Endodermal cell (in vitro differentiated cells): ENCODE measurements at regions not wholly inside any gene's neighbourhood (a gene's known extent, or its start where the extent isn't known, plus 50 kb on each side); places are given as distances from the start of the nearest gene placed in this dataset.

Experiments used
- DNase-seq: peaks from one replicate; pipeline ENCODE4 v3.0.0-alpha.2; 2017
- H3K27ac ChIP-seq: 2 replicates; pipeline ENCODE4 v1.5.1; 2013; ENCODE audit warnings: mild to moderate bottlenecking, low read depth, low read length, moderate library complexity
- H3K27me3 ChIP-seq: 2 replicates; pipeline ENCODE4 v1.6.1; 2013; ENCODE audit warnings: mild to moderate bottlenecking, low read length, moderate library complexity; ENCODE audit not compliant: insufficient read depth, control insufficient read depth, poor library complexity, severe bottlenecking
- H3K36me3 ChIP-seq: 2 replicates; pipeline ENCODE4 v1.7.0; 2013; ENCODE audit warnings: mild to moderate bottlenecking, low read length, moderate library complexity; ENCODE audit not compliant: control insufficient read depth, insufficient read depth
- H3K4me1 ChIP-seq: one replicate; pipeline ENCODE4 v1.7.0; 2013; ENCODE audit warnings: low read length; ENCODE audit not compliant: control insufficient read depth, insufficient read depth
- H3K4me3 ChIP-seq: 2 replicates; pipeline ENCODE4 v1.5.1; 2013; ENCODE audit warnings: mild to moderate bottlenecking, low read length, moderate library complexity
- H3K9ac ChIP-seq: 2 replicates; pipeline ENCODE4 v1.6.1; 2013; ENCODE audit warnings: mild to moderate bottlenecking, low read length, moderate library complexity; ENCODE audit not compliant: poor library complexity, severe bottlenecking; ENCODE audit errors: extremely low read depth
- H3K9me3 ChIP-seq: 2 replicates; pipeline ENCODE4 v1.6.1; 2013; ENCODE audit warnings: mild to moderate bottlenecking, low read length, moderate library complexity; ENCODE audit not compliant: control insufficient read depth
- H3K27ac Mint-ChIP-seq: 2 replicates; pipeline ENCODE4 v1.8.0; 2020; ENCODE audit warnings: mixed read lengths
- H3K27me3 Mint-ChIP-seq: 2 replicates; pipeline ENCODE4 v1.8.0; 2021; ENCODE audit warnings: mild to moderate bottlenecking, mixed read lengths; ENCODE audit not compliant: insufficient read depth
- H3K36me3 Mint-ChIP-seq: 2 replicates; pipeline ENCODE4 v1.8.0; 2020; ENCODE audit warnings: low read depth, mixed read lengths
- H3K4me1 Mint-ChIP-seq: 2 replicates; pipeline ENCODE4 v1.8.0; 2020; ENCODE audit warnings: mixed read lengths
- H3K4me3 Mint-ChIP-seq: 2 replicates; pipeline ENCODE4 v1.8.0; 2020; ENCODE audit warnings: mild to moderate bottlenecking, moderate library complexity, mixed read lengths
- H3K9me3 Mint-ChIP-seq: 2 replicates; pipeline ENCODE4 v1.8.0; 2020; ENCODE audit warnings: mild to moderate bottlenecking, mixed read lengths
- CTCF ChIP-seq: fragments of 200-600 bp; sonication (generic); conservative IDR thresholded peaks from 2 replicates; pipeline ENCODE4 v1.5.0; 2021; ENCODE audit warnings: antibody characterized with exemption, mild to moderate bottlenecking
- WGBS, 2 experiments: methylation state at CpG; one replicate each; pipeline versions ENCODE4 v1.1.5 to v1.1.7; 2013; ENCODE audit warnings: missing lambda C conversion rate in 2 of 2, mixed read lengths in 1 of 2; ENCODE audit not compliant: insufficient coverage in 1 of 2, insufficient read length in 1 of 2; 5-methylcytosine and 5-hydroxymethylcytosine counted together

GRCh38 chr12:53829130-53829819 lies 77.5 kb upstream of the CISTR start:
- peaks cover 38% of the 10 kb centered on the region for H3K27me3 ChIP-seq
- TF ChIP-seq CTCF, result no peak
- WGBS, 2 experiments, result 72 to 79% methylated on average over 2 to 3 of the region's 3 CpGs
- Mint-ChIP-seq H3K27me3 (peaks cover 13% of the 10 kb centered on the region), H3K27ac (no peak overlapping the region), H3K36me3 (no peaks in the 10 kb centered on the region), H3K9me3 (no peaks in the 10 kb centered on the region), H3K4me3 (no peak overlapping the region), H3K4me1 (peaks cover 9% of the 10 kb centered on the region)
- H3K4me1 ChIP-seq, result no peaks in the 10 kb centered on the region
- no peaks in the 10 kb centered on the region for H3K9me3 ChIP-seq
- DNase-seq, result no peak
- no peaks in the 10 kb centered on the region for H3K36me3 ChIP-seq
- no peak overlapping the region for H3K27ac ChIP-seq
- no peak overlapping the region for H3K9ac ChIP-seq
- no peak overlapping the region for H3K4me3 ChIP-seq

GRCh38 chr12:53830631-53831030 lies 78.9 kb upstream of the CISTR start:
- no peak for TF ChIP-seq CTCF
- Histone ChIP-seq H3K36me3 (no peaks in the 10 kb centered on the region), H3K9me3 (no peaks in the 10 kb centered on the region), H3K9ac (no peak overlapping the region), H3K4me1 (no peaks in the 10 kb centered on the region), H3K4me3 (no peak overlapping the region), H3K27me3 (peaks cover 51% of the 10 kb centered on the region), H3K27ac (no peak overlapping the region)
- Mint-ChIP-seq H3K4me3 (no peak overlapping the region), H3K9me3 (no peaks in the 10 kb centered on the region), H3K27ac (no peak overlapping the region), H3K36me3 (no peaks in the 10 kb centered on the region), H3K4me1 (no peaks in the 10 kb centered on the region), H3K27me3 (peaks cover 21% of the 10 kb centered on the region)
- WGBS, 2 experiments, result 83 to 95% methylated on average over 2 to 5 of the region's 5 CpGs
- DNase-seq, result no peak

GRCh38 chr12:53836119-53836655 lies 84.4 kb upstream of the CISTR start:
- Mint-ChIP-seq H3K36me3 (no peaks in the 10 kb centered on the region), H3K27me3 (peaks cover 44% of the 10 kb centered on the region), H3K9me3 (no peaks in the 10 kb centered on the region), H3K4me3 (no peak overlapping the region), H3K27ac (no peak overlapping the region), H3K4me1 (no peaks in the 10 kb centered on the region)
- Histone ChIP-seq H3K4me3 (no peak overlapping the region), H3K27ac (no peak overlapping the region), H3K4me1 (no peaks in the 10 kb centered on the region), H3K27me3 (peaks cover 86% of the 10 kb centered on the region), H3K9ac (no peak overlapping the region), H3K9me3 (no peaks in the 10 kb centered on the region), H3K36me3 (no peaks in the 10 kb centered on the region)
- no peak for DNase-seq
- 95% methylated on average over 5 of the region's 5 CpGs; no CpG with 5 or more reads in 1 of the 2 experiments for WGBS, 2 experiments
- no peak for TF ChIP-seq CTCF
